Endothelial cell (in vitro differentiated cells): ENCODE measurements at regions not wholly inside any gene's neighbourhood (a gene's known extent, or its start where the extent isn't known, plus 50 kb on each side); places are given as distances from the start of the nearest gene placed in this dataset.

Experiments used
- DNase-seq: peaks from one replicate; pipeline ENCODE4 v3.0.0; 2021; ENCODE audit warnings: low spot score
- H3K27ac Mint-ChIP-seq: one replicate; pipeline ENCODE4 v1.8.0; 2021; ENCODE audit warnings: mixed read lengths, inconsistent platforms; ENCODE audit not compliant: unreplicated experiment
- H3K27me3 Mint-ChIP-seq: one replicate; pipeline ENCODE4 v1.8.0; 2021; ENCODE audit warnings: mild to moderate bottlenecking, moderate library complexity, mixed read lengths, inconsistent platforms; ENCODE audit not compliant: unreplicated experiment
- H3K36me3 Mint-ChIP-seq: one replicate; pipeline ENCODE4 v1.8.0; 2021; ENCODE audit warnings: mild to moderate bottlenecking, low read depth, mixed read lengths, inconsistent platforms; ENCODE audit not compliant: unreplicated experiment
- H3K4me1 Mint-ChIP-seq: one replicate; pipeline ENCODE4 v1.8.0; 2021; ENCODE audit warnings: mild to moderate bottlenecking, mixed read lengths, inconsistent platforms; ENCODE audit not compliant: unreplicated experiment
- H3K4me3 Mint-ChIP-seq: one replicate; pipeline ENCODE4 v1.8.0; 2021; ENCODE audit warnings: mild to moderate bottlenecking, mixed read lengths, inconsistent platforms; ENCODE audit not compliant: unreplicated experiment
- H3K9me3 Mint-ChIP-seq: one replicate; pipeline ENCODE4 v1.8.0; 2021; ENCODE audit warnings: mixed read lengths, inconsistent platforms; ENCODE audit not compliant: unreplicated experiment
- CTCF ChIP-seq: fragments of 200-600 bp; sonication (generic); IDR thresholded peaks from one replicate; pipeline ENCODE4 v1.5.0; 2021; ENCODE audit warnings: antibody characterized with exemption; ENCODE audit not compliant: unreplicated experiment

- H3K4me3 Mint-ChIP-seq, result no peak overlapping the region
- no peaks in the 10 kb centered on the region for H3K36me3 Mint-ChIP-seq
- H3K27ac Mint-ChIP-seq, result no peak overlapping the region
- H3K9me3 Mint-ChIP-seq, result no peaks in the 10 kb centered on the region
- no peak for TF ChIP-seq CTCF
- H3K27me3 Mint-ChIP-seq, result no peaks in the 10 kb centered on the region
- no peak for DNase-seq
- no peaks in the 10 kb centered on the region for H3K4me1 Mint-ChIP-seq
Measured at GRCh38 chr11:16448123-16448717, 91.9 kb upstream of the SOX6 start.

- no peak for DNase-seq
- Mint-ChIP-seq H3K4me3 (no peak overlapping the region), H3K36me3 (no peaks in the 10 kb centered on the region), H3K27me3 (no peaks in the 10 kb centered on the region), H3K27ac (no peak overlapping the region), H3K9me3 (no peaks in the 10 kb centered on the region), H3K4me1 (peaks cover 16% of the 10 kb centered on the region)
- TF ChIP-seq CTCF, result no peak
Measured at GRCh38 chr11:16441461-16441860, 85.1 kb upstream of the SOX6 start.

GRCh38 chr11:16440136-16440535 lies 83.8 kb upstream of the SOX6 start:
- no peaks in the 10 kb centered on the region for H3K9me3 Mint-ChIP-seq
- H3K4me3 Mint-ChIP-seq, result no peak overlapping the region
- no peaks in the 10 kb centered on the region for H3K27me3 Mint-ChIP-seq
- H3K4me1 Mint-ChIP-seq, result peaks cover 19% of the 10 kb centered on the region
- no peaks in the 10 kb centered on the region for H3K36me3 Mint-ChIP-seq
- no peak for DNase-seq
- no peak overlapping the region for H3K27ac Mint-ChIP-seq
- no peak for TF ChIP-seq CTCF

GRCh38 chr11:16434036-16434435 lies 77.7 kb upstream of the SOX6 start:
- no peaks in the 10 kb centered on the region for H3K9me3 Mint-ChIP-seq
- H3K27me3 Mint-ChIP-seq, result no peaks in the 10 kb centered on the region
- no peak for DNase-seq
- no peak overlapping the region for H3K4me3 Mint-ChIP-seq
- peaks cover 11% of the 10 kb centered on the region for H3K4me1 Mint-ChIP-seq
- no peak for TF ChIP-seq CTCF
- H3K36me3 Mint-ChIP-seq, result peaks cover 7% of the 10 kb centered on the region
- no peak overlapping the region for H3K27ac Mint-ChIP-seq

- H3K27ac Mint-ChIP-seq, result no peak overlapping the region
- no peak overlapping the region for H3K4me3 Mint-ChIP-seq
- H3K27me3 Mint-ChIP-seq, result no peaks in the 10 kb centered on the region
Measured at GRCh38 chr11:16430674-16431073, 74.3 kb upstream of the SOX6 start.

More at GRCh38 chr11:16430674-16431073, 74.3 kb upstream of the SOX6 start:
- no peak for DNase-seq
- Mint-ChIP-seq H3K9me3 (no peaks in the 10 kb centered on the region), H3K4me1 (peaks cover 2% of the 10 kb centered on the region), H3K36me3 (peaks cover 8% of the 10 kb centered on the region)
- TF ChIP-seq CTCF, result no peak
